ENCODE measurements at regions not wholly inside any gene's neighbourhood (a gene's known extent, or its start where the extent isn't known, plus 50 kb on each side); places are given as distances from the start of the nearest gene placed in this dataset.

GRCh38 chr5:135223891-135224625 is 175.0 kb downstream of the MACROH2A1 start:
- no peak for DNase-seq
- Histone ChIP-seq H3K27ac (ENCODE audit: low read depth in 2 of 2, low read length in 1 of 2) (no peak overlapping the region), H3K4me1 (ENCODE audit: control insufficient read depth in 1 of 2, insufficient read depth in 2 of 2, low read depth in 1 of 2, low read length in 1 of 2) (peaks cover 0 to 6% of the 10 kb centered on the region in 2 experiments; a peak in 1 of 4 replicates), H3K4me3 (ENCODE audit: low read depth in 2 of 2, low read length in 1 of 2) (no peak overlapping the region), H3K9ac (no peak overlapping the region), H3F3A (replicated peaks; ENCODE audit: insufficient read depth) (no peaks in the 10 kb centered on the region), H4K20me1 (ENCODE audit: insufficient read depth) (no peaks in the 10 kb centered on the region), H2AFZ (ENCODE audit: low read depth) (no peak overlapping the region), H3K9me3 (no peaks in the 10 kb centered on the region), H3K79me2 (ENCODE audit: insufficient read depth) (no peaks in the 10 kb centered on the region), H3K9me2 (no peaks in the 10 kb centered on the region), H3K36me3 (replicated peaks in 1 of 2; ENCODE audit: control insufficient read depth in 1 of 2, insufficient read depth in 2 of 2, low read length in 1 of 2) (no peaks in the 10 kb centered on the region), H3K4me2 (no peak overlapping the region), H3K27me3 (ENCODE audit: insufficient read depth) (no peaks in the 10 kb centered on the region)
- WGBS (ENCODE audit: low lambda C conversion rate), result 77% methylated on average over 5 of the region's 5 CpGs
- CTCF ChIA-PET, result interaction anchor here (0.5 to 1.5 kb wide), 4 partner anchors 12 to 192 kb away, joined by 3 to 4 read pairs (median 3); no protein-coding TSS in a partner anchor
- POLR2A ChIA-PET, result no interaction called here
- no peak for TF ChIP-seq FOSL2 (IDR thresholded peaks at IDR 0.05; ENCODE audit: borderline replicate concordance, low read depth)
- TF ChIP-seq NRF1 (IDR thresholded peaks at IDR 0.05; ENCODE audit: low read depth, low read length), result no peak
- TF ChIP-seq RAD21 (IDR thresholded peaks at IDR 0.05; ENCODE audit: low read length), result no peak
- no peak for TF ChIP-seq RFX5 (IDR thresholded peaks at IDR 0.05; ENCODE audit: low read length)
- TF ChIP-seq TAF1 (IDR thresholded peaks at IDR 0.05; ENCODE audit: borderline replicate concordance, low read depth, low read length), result no peak
- TF ChIP-seq ELF1 (IDR thresholded peaks at IDR 0.05), result no peak
- no peak for TF ChIP-seq NFIC (IDR thresholded peaks at IDR 0.05; ENCODE audit: borderline replicate concordance)
- no peak for TF ChIP-seq RXRA (IDR thresholded peaks at IDR 0.05; ENCODE audit: borderline replicate concordance, low read depth)

GRCh38 chr5:135223404-135223803 is 175.6 kb downstream of the MACROH2A1 start:
- TF ChIP-seq RXRA (IDR thresholded peaks at IDR 0.05; ENCODE audit: borderline replicate concordance, low read depth) (no peak), SIN3A (IDR thresholded peaks at IDR 0.05; ENCODE audit: borderline replicate concordance, low read depth, low read length) (no peak)
- no peak for DNase-seq
- POLR2A ChIA-PET, result no interaction called here
- H3F3A ChIP-seq (replicated peaks; ENCODE audit: insufficient read depth), result no peaks in the 10 kb centered on the region
- no peak overlapping the region for H3K4me2 ChIP-seq
- no peaks in the 10 kb centered on the region for H4K20me1 ChIP-seq (ENCODE audit: insufficient read depth)
- H3K9me2 ChIP-seq, result no peaks in the 10 kb centered on the region
- no peak overlapping the region for H3K27ac ChIP-seq (ENCODE audit: low read depth in 2 of 2, low read length in 1 of 2)
- H3K4me3 ChIP-seq (ENCODE audit: low read depth in 2 of 2, low read length in 1 of 2), result no peak overlapping the region
- H3K27me3 ChIP-seq (ENCODE audit: insufficient read depth), result no peaks in the 10 kb centered on the region
- no peak overlapping the region for H2AFZ ChIP-seq (ENCODE audit: low read depth)
- 69% methylated on average over 2 of the region's 2 CpGs for WGBS (ENCODE audit: low lambda C conversion rate)
- H3K9ac ChIP-seq, result no peak overlapping the region
- CTCF ChIA-PET, result no interaction called here
- no peaks in the 10 kb centered on the region for H3K36me3 ChIP-seq (replicated peaks in 1 of 2; ENCODE audit: control insufficient read depth in 1 of 2, insufficient read depth in 2 of 2, low read length in 1 of 2)
- H3K4me1 ChIP-seq (ENCODE audit: control insufficient read depth in 1 of 2, insufficient read depth in 2 of 2, low read depth in 1 of 2, low read length in 1 of 2), result peaks cover 0 to 6% of the 10 kb centered on the region in 2 experiments; a peak in 1 of 4 replicates
- H3K79me2 ChIP-seq (ENCODE audit: insufficient read depth), result no peaks in the 10 kb centered on the region
- H3K9me3 ChIP-seq, result no peaks in the 10 kb centered on the region

GRCh38 chr5:135222771-135223170 is 176.3 kb downstream of the MACROH2A1 start:
- Histone ChIP-seq H2AFZ (ENCODE audit: low read depth) (no peak overlapping the region), H3K4me1 (ENCODE audit: control insufficient read depth in 1 of 2, insufficient read depth in 2 of 2, low read depth in 1 of 2, low read length in 1 of 2) (peaks cover 0 to 6% of the 10 kb centered on the region in 2 experiments; a peak in 1 of 4 replicates), H3K36me3 (replicated peaks in 1 of 2; ENCODE audit: control insufficient read depth in 1 of 2, insufficient read depth in 2 of 2, low read length in 1 of 2) (no peaks in the 10 kb centered on the region), H3K79me2 (ENCODE audit: insufficient read depth) (no peaks in the 10 kb centered on the region), H3K9me2 (no peaks in the 10 kb centered on the region), H3K9ac (no peak overlapping the region), H3K27me3 (ENCODE audit: insufficient read depth) (no peaks in the 10 kb centered on the region), H4K20me1 (ENCODE audit: insufficient read depth) (no peaks in the 10 kb centered on the region), H3K27ac (ENCODE audit: low read depth in 2 of 2, low read length in 1 of 2) (no peak overlapping the region), H3K9me3 (no peaks in the 10 kb centered on the region), H3K4me3 (ENCODE audit: low read depth in 2 of 2, low read length in 1 of 2) (no peak overlapping the region), H3F3A (replicated peaks; ENCODE audit: insufficient read depth) (no peaks in the 10 kb centered on the region), H3K4me2 (no peak overlapping the region)
- ChIA-PET POLR2A (no interaction called here), CTCF (interaction anchor here (0.6 to 1.5 kb wide), 2 partner anchors 14 to 20 kb away, joined by 3 to 4 read pairs; no protein-coding TSS in a partner anchor)
- TF ChIP-seq FOSL2 (IDR thresholded peaks at IDR 0.05; ENCODE audit: borderline replicate concordance, low read depth) (no peak), IRF3 (IDR thresholded peaks at IDR 0.05; ENCODE audit: low read depth, low read length) (no peak), JUND (IDR thresholded peaks at IDR 0.05) (no peak), USF1 (IDR thresholded peaks at IDR 0.05; ENCODE audit: borderline replicate concordance, low read depth) (no peak), TCF12 (IDR thresholded peaks at IDR 0.05) (no peak), TEAD4 (IDR thresholded peaks at IDR 0.05; ENCODE audit: borderline replicate concordance, insufficient read depth) (no peak)
- 63% methylated on average over 3 of the region's 3 CpGs for WGBS (ENCODE audit: low lambda C conversion rate)
- no peak for DNase-seq
